ENCODE measurements at regions not wholly inside any gene's neighbourhood (a gene's known extent, or its start where the extent isn't known, plus 50 kb on each side); places are given as distances from the start of the nearest gene placed in this dataset.

DNA sequence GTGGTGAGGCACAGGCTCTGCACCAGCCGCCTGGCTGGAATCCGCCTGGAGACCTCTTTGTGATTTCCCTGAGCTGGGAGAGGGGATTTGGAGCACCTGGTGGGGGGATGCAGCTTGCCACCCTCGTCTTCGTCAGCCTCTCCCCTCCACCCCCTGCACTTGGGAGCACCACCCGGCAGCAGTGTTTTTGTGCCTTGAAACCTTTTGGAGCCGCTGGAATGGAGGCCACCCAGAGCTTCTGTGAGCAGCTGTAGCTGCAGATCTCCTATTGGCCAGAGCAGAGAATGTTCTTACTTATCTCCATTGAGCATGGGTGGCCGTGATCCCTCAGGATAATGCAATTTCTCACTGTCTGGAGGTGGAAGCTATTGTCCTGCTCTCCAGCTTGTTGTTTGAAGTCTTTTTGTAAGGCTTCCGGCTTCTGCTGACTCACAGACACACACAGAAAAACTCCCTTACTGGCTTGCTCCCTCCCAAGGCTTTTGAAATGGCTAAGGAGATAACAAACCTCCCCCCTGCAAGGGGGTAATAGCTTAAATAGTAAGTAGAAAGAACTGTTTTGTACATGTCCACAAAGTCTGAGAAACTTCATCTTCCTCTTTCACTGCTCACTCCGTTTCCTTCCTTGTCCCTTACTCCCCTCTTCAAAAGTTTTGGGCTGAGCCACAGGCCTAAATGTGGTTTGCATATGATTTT is 271.2 kb downstream of the PRL start:
- H3K27ac ChIP-seq (ENCODE audit: low read depth, low read length, poor library complexity, severe bottlenecking): no peak overlapping the region
- peak overlapping the region; percentile 83 for H2AFZ ChIP-seq (ENCODE audit: low read length)
- no peaks in the 10 kb centered on the region for H4K20me1 ChIP-seq (ENCODE audit: insufficient read depth, low read length)
- no TSS peak for BruUV-seq (replicated peaks)
- POLR2A ChIA-PET: interaction anchor here (0.6 to 1.4 kb wide), 5 partner anchors 10 to 437 kb away, joined by 3 to 5 read pairs (median 4); no protein-coding TSS in a partner anchor
- no peaks in the 10 kb centered on the region for H3K79me2 ChIP-seq (ENCODE audit: insufficient read depth, low read depth, low read length)
- H3K9me3 ChIP-seq (ENCODE audit: low read length): no peaks in the 10 kb centered on the region
- no peaks in the 10 kb centered on the region for H3K36me3 ChIP-seq (ENCODE audit: insufficient read depth, low read length)
- peak overlapping the region; percentile 64 for H3K4me2 ChIP-seq (ENCODE audit: low read length)
- no peaks in the 10 kb centered on the region for H3K9me2 ChIP-seq (ENCODE audit: insufficient read depth, low read length)
- DNase-seq (ENCODE audit: low spot score): peak; percentile 40
- CTCF ChIA-PET (ENCODE audit: unreplicated experiment): no interaction called here
- TF ChIP-seq, protein P1, sequence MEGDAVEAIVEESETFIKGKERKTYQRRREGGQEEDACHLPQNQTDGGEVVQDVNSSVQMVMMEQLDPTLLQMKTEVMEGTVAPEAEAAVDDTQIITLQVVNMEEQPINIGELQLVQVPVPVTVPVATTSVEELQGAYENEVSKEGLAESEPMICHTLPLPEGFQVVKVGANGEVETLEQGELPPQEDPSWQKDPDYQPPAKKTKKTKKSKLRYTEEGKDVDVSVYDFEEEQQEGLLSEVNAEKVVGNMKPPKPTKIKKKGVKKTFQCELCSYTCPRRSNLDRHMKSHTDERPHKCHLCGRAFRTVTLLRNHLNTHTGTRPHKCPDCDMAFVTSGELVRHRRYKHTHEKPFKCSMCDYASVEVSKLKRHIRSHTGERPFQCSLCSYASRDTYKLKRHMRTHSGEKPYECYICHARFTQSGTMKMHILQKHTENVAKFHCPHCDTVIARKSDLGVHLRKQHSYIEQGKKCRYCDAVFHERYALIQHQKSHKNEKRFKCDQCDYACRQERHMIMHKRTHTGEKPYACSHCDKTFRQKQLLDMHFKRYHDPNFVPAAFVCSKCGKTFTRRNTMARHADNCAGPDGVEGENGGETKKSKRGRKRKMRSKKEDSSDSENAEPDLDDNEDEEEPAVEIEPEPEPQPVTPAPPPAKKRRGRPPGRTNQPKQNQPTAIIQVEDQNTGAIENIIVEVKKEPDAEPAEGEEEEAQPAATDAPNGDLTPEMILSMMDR (conservative IDR thresholded peaks at IDR 0.05; ENCODE audit: low read length): no peak
- peaks cover 23% of the 10 kb centered on the region for H3K4me1 ChIP-seq (ENCODE audit: insufficient read depth, low read length, poor library complexity, severe bottlenecking)
- peak overlapping the region; percentile 29 for H3K4me3 ChIP-seq (ENCODE audit: low read depth, low read length, poor library complexity, severe bottlenecking)
- intact Hi-C loops (cut with micrococcal nuclease; ENCODE audit: unreplicated experiment): no loop called here

- Histone ChIP-seq H3K9me2 (ENCODE audit: insufficient read depth, low read length) (no peaks in the 10 kb centered on the region), H4K20me1 (ENCODE audit: insufficient read depth, low read length) (no peaks in the 10 kb centered on the region), H3K36me3 (ENCODE audit: insufficient read depth, low read length) (no peaks in the 10 kb centered on the region), H2AFZ (ENCODE audit: low read length) (peak overlapping the region; percentile 83), H3K9me3 (ENCODE audit: low read length) (no peaks in the 10 kb centered on the region), H3K4me3 (ENCODE audit: low read depth, low read length, poor library complexity, severe bottlenecking) (peak overlapping the region; percentile 29), H3K4me2 (ENCODE audit: low read length) (peak overlapping the region; percentile 64), H3K4me1 (ENCODE audit: insufficient read depth, low read length, poor library complexity, severe bottlenecking) (peaks cover 23% of the 10 kb centered on the region), H3K27ac (ENCODE audit: low read depth, low read length, poor library complexity, severe bottlenecking) (no peak overlapping the region), H3K79me2 (ENCODE audit: insufficient read depth, low read depth, low read length) (no peaks in the 10 kb centered on the region)
- no peak for DNase-seq (ENCODE audit: low spot score)
- no TSS peak for BruUV-seq (replicated peaks)
- TF ChIP-seq, protein P1 (conservative IDR thresholded peaks at IDR 0.05; ENCODE audit: low read length): no peak
- TF ChIP-seq EZH2phosphoT487 (IDR thresholded peaks at IDR 0.05; ENCODE audit: borderline replicate concordance, low read depth, low read length): no peak
- POLR2A ChIA-PET: interaction anchor here (0.8 to 1.4 kb wide), 4 partner anchors 9 to 438 kb away, joined by 3 to 5 read pairs (median 4); no protein-coding TSS in a partner anchor
- CTCF ChIA-PET (ENCODE audit: unreplicated experiment): interaction anchor here (0.6 kb wide), 1 partner anchor 35 kb away, joined by 3 read pairs; no protein-coding TSS in a partner anchor
- intact Hi-C loops (cut with micrococcal nuclease; ENCODE audit: unreplicated experiment): no loop called here
Measured at GRCh38 chr6:22026164-22026678, 270.6 kb downstream of the PRL start.
